ENCODE measurements at regions not wholly inside any gene's neighbourhood (a gene's known extent, or its start where the extent isn't known, plus 50 kb on each side); places are given as distances from the start of the nearest gene placed in this dataset.

- H3K4me3 ChIP-seq, result no peak overlapping the region
- H3K27me3 ChIP-seq (ENCODE audit: low read depth), result no peaks in the 10 kb centered on the region
- H3K36me3 ChIP-seq, result no peaks in the 10 kb centered on the region
- no peaks in the 10 kb centered on the region for H3K4me1 ChIP-seq
- no peaks in the 10 kb centered on the region for H3K9me3 ChIP-seq (replicated peaks)
- H3K27ac ChIP-seq (replicated peaks), result no peak overlapping the region
- no peak for DNase-seq
- TF ChIP-seq CTCF (IDR thresholded peaks at IDR 0.05; ENCODE audit: borderline replicate concordance), result no peak
- intact Hi-C loops (cut with micrococcal nuclease), result no loop called here
Measured at GRCh38 chrX:63993936-63994335, 208.9 kb upstream of the ARHGEF9 start.

- H3K27me3 ChIP-seq (ENCODE audit: low read depth), result no peaks in the 10 kb centered on the region
- H3K36me3 ChIP-seq, result no peaks in the 10 kb centered on the region
- intact Hi-C loops (cut with micrococcal nuclease), result no loop called here
- no peak for TF ChIP-seq CTCF (IDR thresholded peaks at IDR 0.05; ENCODE audit: borderline replicate concordance)
- no peak for DNase-seq
- H3K4me3 ChIP-seq, result no peak overlapping the region
- no peaks in the 10 kb centered on the region for H3K9me3 ChIP-seq (replicated peaks)
- no peak overlapping the region for H3K27ac ChIP-seq (replicated peaks)
- H3K4me1 ChIP-seq, result no peaks in the 10 kb centered on the region
Measured at GRCh38 chrX:63985906-63986305, 200.9 kb upstream of the ARHGEF9 start.

GRCh38 chrX:63979480-63979879 lies 194.5 kb upstream of the ARHGEF9 start:
- no peak for TF ChIP-seq CTCF (IDR thresholded peaks at IDR 0.05; ENCODE audit: borderline replicate concordance)
- intact Hi-C loops (cut with micrococcal nuclease), result no loop called here
- Histone ChIP-seq H3K9me3 (replicated peaks) (peaks cover 15% of the 10 kb centered on the region), H3K4me3 (no peak overlapping the region), H3K27me3 (ENCODE audit: low read depth) (no peaks in the 10 kb centered on the region), H3K36me3 (no peaks in the 10 kb centered on the region), H3K4me1 (no peaks in the 10 kb centered on the region), H3K27ac (replicated peaks) (no peak overlapping the region)
- no peak for DNase-seq

GRCh38 chrX:63967551-63967950 lies 182.5 kb upstream of the ARHGEF9 start:
- intact Hi-C loops (cut with micrococcal nuclease), result no loop called here

DNA sequence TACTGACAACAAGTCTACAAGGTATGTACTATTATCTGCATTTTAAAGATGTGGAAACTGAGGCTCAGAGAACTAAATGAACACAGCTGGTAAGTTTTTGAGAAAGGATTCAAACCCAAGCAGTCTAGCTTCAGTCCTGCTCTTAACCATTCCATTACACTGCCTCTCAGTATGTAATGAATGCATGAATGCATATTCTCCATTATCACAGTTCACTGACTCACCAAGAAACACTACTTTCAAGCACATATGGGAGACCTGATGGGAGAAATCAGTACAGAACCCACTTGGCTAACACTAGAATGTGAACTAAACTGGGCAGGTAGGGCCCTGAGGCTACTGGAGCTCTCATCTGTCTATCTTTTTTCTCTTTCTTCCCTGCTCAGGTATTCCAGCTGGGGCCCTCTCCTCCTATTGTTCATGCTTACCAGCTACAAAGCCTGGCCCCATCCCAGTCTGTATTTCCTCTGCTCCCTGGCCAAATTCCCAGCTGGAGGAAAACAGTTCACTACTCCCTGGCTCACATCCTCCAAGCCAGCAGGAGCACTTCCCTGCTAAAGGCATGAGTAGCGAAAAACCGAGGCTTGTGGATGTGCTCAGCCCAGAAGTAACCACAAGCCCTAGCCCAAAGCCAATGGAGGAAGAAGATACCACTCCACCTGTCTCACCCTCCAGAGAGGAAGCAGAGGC lies 178.2 kb upstream of the ARHGEF9 start:
- H3K4me1 ChIP-seq, result no peaks in the 10 kb centered on the region
- no peak overlapping the region for H3K4me3 ChIP-seq
- intact Hi-C loops (cut with micrococcal nuclease), result no loop called here
- TF ChIP-seq CTCF (IDR thresholded peaks at IDR 0.05; ENCODE audit: borderline replicate concordance), result no peak
- H3K36me3 ChIP-seq, result no peaks in the 10 kb centered on the region
- no peaks in the 10 kb centered on the region for H3K9me3 ChIP-seq (replicated peaks)
- no peaks in the 10 kb centered on the region for H3K27me3 ChIP-seq (ENCODE audit: low read depth)
- no peak overlapping the region for H3K27ac ChIP-seq (replicated peaks)
- no peak for DNase-seq

More at GRCh38 chrX:63967551-63967950, 182.5 kb upstream of the ARHGEF9 start:
- no peak overlapping the region for H3K27ac ChIP-seq (replicated peaks)
- no peak for TF ChIP-seq CTCF (IDR thresholded peaks at IDR 0.05; ENCODE audit: borderline replicate concordance)
- H3K4me1 ChIP-seq, result no peaks in the 10 kb centered on the region
- no peaks in the 10 kb centered on the region for H3K27me3 ChIP-seq (ENCODE audit: low read depth)
- no peaks in the 10 kb centered on the region for H3K36me3 ChIP-seq
- DNase-seq, result no peak
- H3K9me3 ChIP-seq (replicated peaks), result no peaks in the 10 kb centered on the region
- H3K4me3 ChIP-seq, result no peak overlapping the region

All from left ventricle myocardium inferior (tissue), 1 donor.